ENCODE measurements at regions not wholly inside any gene's neighbourhood (a gene's known extent, or its start where the extent isn't known, plus 50 kb on each side); places are given as distances from the start of the nearest gene placed in this dataset.
"Not testable (repeated sequence)": the region's sequence is repeated elsewhere in the genome, so short reads cannot be mapped to it uniquely, and the experiment has no call there.

DNA sequence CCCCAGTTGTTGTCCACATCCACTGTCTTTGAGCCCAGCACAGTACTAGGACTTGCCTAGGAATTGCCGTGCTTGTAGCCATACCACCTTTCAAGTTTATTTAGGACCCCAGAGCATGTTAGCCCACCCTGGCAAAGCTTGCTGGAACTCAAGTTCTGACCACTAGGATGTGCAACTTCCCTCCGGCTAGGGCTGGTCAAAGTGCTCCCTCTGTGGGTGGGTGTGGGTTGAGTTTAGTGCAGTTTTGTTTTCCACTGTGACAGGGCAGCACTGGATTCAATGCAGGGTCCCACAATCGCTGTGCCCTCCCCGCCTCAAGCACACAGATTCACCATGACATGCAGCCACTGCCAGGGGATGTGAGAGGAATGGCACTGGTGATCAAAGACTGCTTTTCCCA is 96.0 kb downstream of the RASGEF1B start:
- no peak for DNase-seq

GRCh38 chr4:81369886-81370285 is 101.8 kb downstream of the RASGEF1B start:
- DNase-seq = no peak

DNA sequence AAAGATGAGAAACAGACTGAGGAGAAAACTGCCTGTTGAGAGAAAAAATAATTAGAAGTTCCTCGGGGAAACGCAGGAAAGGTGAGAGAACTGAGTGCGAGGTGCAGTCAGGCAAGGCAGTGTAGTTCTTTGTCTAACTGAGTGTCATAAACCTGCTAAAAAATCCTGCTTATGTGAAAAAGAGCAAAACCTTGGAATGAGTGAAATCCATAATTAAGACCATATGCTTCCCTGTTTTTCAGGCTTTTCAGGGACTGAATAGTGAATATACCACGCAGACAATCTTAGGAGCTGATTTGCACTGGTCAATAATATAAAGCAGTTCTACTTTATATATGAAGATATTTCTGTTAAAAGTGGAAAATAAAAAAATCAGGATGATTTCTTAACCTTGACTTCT is 104.9 kb downstream of the RASGEF1B start:
- no peak for DNase-seq

GRCh38 chr4:81360737-81361136 is 111.0 kb downstream of the RASGEF1B start:
- no peak for DNase-seq

DNA sequence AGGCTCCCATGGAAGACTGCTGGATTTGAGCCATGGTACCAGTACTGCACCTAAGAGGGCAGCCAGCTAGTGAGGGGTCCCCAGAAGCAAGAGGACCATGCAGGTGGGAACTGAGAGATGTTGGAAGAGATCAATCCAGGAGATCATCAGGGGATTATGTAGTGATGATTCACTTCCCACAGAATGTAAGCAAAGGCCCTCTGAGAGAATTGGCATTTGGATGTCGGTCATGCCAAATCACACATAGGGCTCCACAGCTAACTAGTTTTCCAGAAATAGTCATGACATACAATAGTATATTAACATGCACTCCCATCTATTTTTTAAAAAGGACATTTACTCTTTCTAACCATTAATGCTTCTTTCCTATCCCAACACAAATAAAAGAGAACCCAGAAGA is 112.5 kb downstream of the RASGEF1B start:
- DNase-seq = no peak

- DNase-seq = no peak
These were observed 113.6 kb downstream of the RASGEF1B start for GRCh38 chr4:81358154-81358553.

DNA sequence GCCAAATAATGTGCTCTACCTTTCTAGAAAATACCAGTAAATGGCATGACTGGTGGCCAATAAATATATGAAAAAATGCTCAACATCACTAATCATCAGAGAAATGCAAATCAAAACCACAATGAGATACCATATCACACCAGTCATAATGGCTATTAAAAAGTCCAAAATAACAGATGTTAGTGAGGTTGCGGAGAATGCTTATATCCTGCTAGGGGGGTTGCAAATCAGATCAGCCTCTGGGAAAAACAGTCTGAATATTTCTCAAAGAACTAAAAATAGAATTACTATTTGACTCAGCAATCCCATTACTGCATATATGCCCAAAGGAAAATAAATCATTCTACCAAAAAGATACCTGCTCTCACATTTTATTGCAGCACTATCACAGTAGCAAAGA is 115.1 kb downstream of the RASGEF1B start:
- DNase-seq = no peak

- DNase-seq = no peak
These were observed 116.6 kb downstream of the RASGEF1B start for GRCh38 chr4:81355136-81355535.

DNA sequence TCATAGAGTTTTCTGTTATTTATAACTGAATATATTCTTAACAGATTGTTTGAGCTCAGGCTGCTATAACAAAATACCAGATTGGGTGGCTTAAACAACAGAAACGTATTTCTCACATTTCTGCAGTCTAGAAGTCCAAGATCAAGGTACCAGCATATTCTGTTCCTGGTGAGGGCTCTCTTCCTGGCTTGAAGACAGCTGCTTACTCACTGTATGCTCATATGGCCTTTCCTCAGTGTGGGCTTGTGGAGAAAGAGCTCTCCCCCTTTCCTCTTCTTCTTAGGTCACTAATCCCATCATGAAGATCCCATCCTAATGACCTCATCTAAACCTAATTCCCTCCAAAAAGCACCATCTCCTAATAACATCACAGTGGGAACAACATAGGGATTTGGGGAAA is 117.8 kb downstream of the RASGEF1B start:
- no peak for DNase-seq

GRCh38 chr4:81352446-81352835 is 119.3 kb downstream of the RASGEF1B start:
- no peak for DNase-seq

DNA sequence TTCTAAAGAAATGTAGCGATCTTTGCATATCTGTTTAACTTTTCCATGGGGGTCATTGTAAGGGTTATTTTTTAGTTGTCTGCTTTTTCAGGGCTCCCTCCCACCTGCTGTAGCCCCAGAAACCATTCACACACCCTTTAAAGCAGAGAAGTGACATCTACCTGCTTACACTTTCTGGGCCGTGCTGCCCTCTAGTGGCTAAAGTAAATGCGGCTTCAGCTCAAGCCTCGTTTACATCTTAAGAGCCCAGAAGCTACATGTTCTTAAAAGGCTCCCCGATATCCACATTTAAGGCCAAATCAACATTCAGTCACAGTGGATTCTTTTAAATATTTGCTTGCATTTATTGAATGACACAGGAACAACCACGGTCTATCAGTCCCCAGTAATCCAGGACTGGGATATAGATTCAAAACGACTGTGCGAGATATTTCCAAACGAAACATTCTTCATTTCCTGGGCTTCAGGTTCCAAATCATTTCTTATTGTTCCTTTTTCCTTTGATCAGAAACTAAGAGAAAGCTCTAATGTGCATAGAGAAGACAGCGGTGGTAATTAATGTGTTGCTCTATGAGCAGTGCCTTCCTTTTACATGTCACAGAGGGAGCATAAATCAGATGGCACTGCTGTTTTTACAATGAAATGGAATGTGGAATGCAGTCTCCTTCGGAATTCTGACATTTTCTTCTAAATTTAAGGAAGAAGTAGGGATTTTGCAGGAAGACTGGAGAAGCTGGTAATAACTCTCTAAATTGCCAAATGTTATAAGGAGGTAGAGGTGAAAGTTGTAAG is 119.9 kb downstream of the RASGEF1B start:
- DNase-seq = peak; percentile 22

- no peak for DNase-seq
These were observed 121.7 kb downstream of the RASGEF1B start for GRCh38 chr4:81350040-81350439.

GRCh38 chr4:81348778-81349094 is 123.0 kb downstream of the RASGEF1B start:
- DNase-seq = no peak

GRCh38 chr4:81348086-81348777 is 123.5 kb downstream of the RASGEF1B start:
- DNase-seq = no peak

GRCh38 chr4:81346719-81347118 is 125.0 kb downstream of the RASGEF1B start:
- DNase-seq = no peak

GRCh38 chr4:81343536-81343935 is 128.2 kb downstream of the RASGEF1B start:
- DNase-seq = no peak

DNA sequence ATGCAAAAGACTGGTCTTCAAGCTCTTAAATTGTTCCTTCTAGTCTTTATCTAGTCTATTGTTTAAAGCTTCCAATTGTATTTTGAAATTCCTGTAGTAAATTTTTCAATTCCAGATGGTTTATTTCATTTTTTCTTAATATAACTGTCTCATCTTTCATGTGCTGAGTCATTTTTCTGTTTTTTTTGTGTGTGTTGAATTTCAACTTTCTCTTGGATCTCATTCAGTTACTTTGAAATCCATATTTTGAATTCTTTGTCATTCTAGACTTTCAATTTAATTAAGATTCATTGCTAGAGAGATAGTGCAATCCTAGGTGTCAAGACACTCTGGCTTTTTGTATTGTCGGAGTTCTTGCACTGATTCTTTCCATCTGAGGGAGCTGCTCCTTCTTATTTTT is 128.0 kb upstream of the PRKG2 start:
- no peak for DNase-seq

DNA sequence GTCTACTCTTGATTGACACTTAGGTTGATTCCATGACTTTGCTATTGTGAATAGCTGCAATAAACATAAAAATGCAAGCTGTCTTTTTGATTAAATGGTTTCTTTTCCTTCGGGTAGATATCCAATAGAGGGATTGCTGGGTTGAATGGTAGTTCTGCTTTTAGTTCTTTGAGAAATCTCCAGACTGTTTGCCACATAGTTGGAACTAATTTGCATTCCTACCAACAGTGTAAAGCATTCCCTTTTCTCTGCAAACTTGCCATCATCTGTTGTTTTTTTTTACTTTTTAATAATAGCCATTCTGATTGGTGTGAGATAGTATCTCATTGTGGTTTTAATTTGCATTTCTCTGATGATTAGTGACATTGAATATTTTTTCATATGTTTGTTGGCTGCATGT is 122.2 kb upstream of the PRKG2 start:
- DNase-seq = no peak

DNA sequence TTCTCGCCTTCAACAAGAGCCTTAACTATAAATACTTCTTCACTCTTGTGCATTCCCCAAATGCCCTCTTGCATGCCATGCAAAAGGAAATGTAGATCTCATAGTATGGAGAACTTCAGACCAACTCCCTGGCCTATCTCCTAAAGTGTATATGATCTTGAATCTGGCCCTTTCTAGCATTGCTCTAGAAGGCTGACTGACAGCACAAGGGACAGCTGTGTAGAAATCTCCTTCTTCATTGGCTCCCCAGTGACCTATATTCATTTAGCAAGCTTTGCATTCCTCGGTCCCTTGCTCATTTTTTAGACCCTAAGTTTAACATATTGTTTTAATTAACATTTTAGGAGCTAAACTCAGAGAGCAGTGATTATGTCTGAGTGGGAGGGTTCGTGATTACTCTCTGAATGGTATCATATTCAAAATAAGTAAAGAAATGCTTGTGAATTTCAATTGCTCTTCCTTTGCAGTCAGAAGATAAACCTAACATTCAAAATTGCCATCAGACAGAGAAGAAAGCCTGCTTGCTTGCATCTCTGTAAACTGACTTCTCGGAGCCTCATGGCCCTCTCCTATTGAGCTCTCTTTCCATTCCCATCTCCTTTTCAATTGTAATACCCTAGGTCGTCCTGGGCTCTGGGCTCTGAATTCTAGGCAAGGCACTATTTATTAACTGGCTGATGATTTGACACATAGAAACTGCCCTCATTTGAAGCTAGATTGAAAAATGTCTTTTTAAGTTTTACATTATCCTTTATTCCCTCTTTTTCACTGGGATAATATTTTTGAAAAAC is 120.3 kb upstream of the PRKG2 start:
- no peak for DNase-seq

DNA sequence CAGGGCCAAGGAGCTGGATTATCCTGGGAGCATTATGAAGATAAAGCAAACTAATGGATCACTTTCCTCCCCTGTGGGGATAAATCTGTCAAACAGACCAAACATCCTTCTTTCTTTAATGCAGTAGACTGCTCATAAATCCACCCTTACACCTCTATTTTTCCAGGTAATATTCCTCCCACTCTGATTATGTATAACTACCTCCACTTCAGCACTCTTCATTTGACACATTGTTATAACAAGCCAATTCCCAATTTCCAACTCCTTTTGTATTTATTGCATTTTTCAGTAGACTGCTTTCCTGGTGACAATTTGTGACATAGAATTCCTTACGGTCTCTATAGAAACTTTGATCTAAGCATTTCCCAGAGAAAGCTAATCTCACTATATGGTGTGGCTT is 115.0 kb upstream of the PRKG2 start:
- no peak for DNase-seq

- no peak for DNase-seq
These were observed 111.6 kb upstream of the PRKG2 start for GRCh38 chr4:81326581-81326980.

DNA sequence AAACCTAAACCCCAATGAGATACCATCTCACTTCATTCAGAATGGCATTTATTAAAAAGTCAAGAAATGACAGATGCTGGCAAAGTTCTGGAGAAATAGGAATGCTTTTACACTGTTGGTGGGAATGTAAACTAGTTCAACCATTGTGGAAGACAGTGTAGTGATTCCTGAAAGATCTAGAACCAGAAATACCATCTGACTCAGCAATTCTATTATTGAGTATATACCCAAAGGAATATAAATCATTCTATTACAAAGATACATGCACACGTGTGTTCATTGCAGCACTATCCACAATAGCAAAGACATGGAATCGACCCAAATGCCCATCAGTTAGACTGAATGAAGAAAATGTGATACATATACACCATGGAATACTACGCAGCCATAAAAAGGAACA is 109.6 kb upstream of the PRKG2 start:
- DNase-seq = not testable (repeated sequence)

GRCh38 chr4:81319657-81320056 is 104.6 kb upstream of the PRKG2 start:
- no peak for DNase-seq

- no peak for DNase-seq
These were observed 100.0 kb upstream of the PRKG2 start for GRCh38 chr4:81314897-81315470.
